ENCODE measurements at regions not wholly inside any gene's neighbourhood (a gene's known extent, or its start where the extent isn't known, plus 50 kb on each side); places are given as distances from the start of the nearest gene placed in this dataset.

DNA sequence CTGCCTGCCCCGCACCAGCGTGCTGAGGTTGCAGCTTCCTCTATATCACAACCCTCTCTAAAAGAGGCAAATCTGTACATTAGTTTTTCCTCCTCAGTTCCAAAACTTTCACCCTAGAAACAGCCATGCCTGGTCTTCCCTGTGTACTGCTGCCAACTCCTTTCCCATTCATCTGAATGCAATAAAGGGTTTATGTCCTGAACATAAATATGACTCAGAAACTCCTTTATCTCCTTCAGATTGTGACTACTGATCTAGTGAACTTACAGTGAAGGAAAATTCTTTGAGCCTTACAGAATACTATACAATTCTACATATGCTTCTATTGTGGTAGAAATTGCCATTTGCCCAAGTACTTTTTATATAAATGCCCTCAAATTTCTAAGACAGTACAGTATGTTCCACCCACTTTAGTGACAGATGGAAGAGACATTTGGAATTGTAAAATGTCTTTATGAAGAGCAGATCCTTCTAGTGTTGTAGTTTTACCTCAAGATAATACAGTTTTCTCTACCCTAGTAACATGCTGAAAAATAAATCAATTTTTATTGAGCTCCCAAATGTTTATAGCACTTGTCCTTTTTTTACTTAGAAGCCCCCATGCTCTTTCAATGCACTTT, 345.1 kb upstream of the SNX7 start:
- Histone ChIP-seq H3K36me3 (ENCODE audit: control insufficient read depth, insufficient read depth, low read length) (no peaks in the 10 kb centered on the region), H3K27me3 (ENCODE audit: control insufficient read depth, insufficient read depth, low read length) (no peaks in the 10 kb centered on the region), H3K4me3 (ENCODE audit: low read depth, low read length) (no peak overlapping the region), H3K27ac (ENCODE audit: low read depth, low read length) (no peak overlapping the region), H3K4me1 (ENCODE audit: control insufficient read depth, insufficient read depth, low read length) (no peaks in the 10 kb centered on the region), H3K9me3 (ENCODE audit: control insufficient read depth, insufficient read depth, low read depth, low read length) (no peaks in the 10 kb centered on the region; the same call in 1 of the 2 replicates), H3K9ac (ENCODE audit: low read length) (no peak overlapping the region)

DNA sequence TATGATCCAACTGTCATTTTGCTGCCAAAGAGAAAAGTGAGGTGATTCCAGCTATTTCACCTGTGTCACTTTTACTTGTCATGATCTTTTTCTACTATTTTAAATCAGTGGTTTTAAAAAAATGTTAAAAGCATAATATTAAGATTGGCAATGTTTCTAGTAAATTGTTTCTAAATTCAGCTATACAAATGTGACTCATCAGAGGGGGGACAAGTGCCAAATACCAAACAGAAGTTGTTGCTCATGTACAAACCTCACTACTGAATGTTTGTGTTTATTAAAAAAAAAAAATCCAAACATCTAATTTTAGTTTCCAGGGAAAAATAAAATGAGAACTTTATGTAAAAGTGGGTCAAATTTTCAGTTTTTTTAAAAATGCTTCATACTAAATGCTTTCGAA, 346.2 kb upstream of the SNX7 start:
- no peak overlapping the region for H3K4me3 ChIP-seq (ENCODE audit: low read depth, low read length)
- H3K9ac ChIP-seq (ENCODE audit: low read length): no peak overlapping the region
- H3K9me3 ChIP-seq (ENCODE audit: control insufficient read depth, insufficient read depth, low read depth, low read length): no peaks in the 10 kb centered on the region
- H3K27me3 ChIP-seq (ENCODE audit: control insufficient read depth, insufficient read depth, low read length): no peaks in the 10 kb centered on the region
- H3K36me3 ChIP-seq (ENCODE audit: control insufficient read depth, insufficient read depth, low read length): no peaks in the 10 kb centered on the region
- no peak overlapping the region for H3K27ac ChIP-seq (ENCODE audit: low read depth, low read length)
- H3K4me1 ChIP-seq (ENCODE audit: control insufficient read depth, insufficient read depth, low read length): no peaks in the 10 kb centered on the region

DNA sequence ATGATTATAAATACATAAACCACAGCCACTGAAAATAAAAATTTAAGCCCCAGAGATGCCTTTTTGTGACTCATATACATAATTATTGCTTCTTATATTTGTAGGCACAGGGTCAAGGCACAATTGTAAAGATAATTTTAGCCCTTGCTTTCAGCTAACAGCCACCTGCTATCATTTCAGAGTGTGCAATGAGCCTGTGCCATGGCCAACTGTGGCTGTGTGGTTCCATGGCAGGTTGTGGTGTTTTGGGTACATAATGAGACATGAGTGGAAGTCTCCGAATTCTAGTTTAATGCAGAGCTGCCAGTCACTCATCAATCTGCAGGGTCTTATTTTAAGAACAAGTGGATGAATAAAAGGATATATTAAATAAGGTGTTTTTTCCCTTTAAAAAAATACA, 346.9 kb upstream of the SNX7 start:
- H3K27ac ChIP-seq (ENCODE audit: low read depth, low read length): no peak overlapping the region
- no peak overlapping the region for H3K4me3 ChIP-seq (ENCODE audit: low read depth, low read length)
- H3K9ac ChIP-seq (ENCODE audit: low read length): no peak overlapping the region
- no peaks in the 10 kb centered on the region for H3K4me1 ChIP-seq (ENCODE audit: control insufficient read depth, insufficient read depth, low read length)
- H3K36me3 ChIP-seq (ENCODE audit: control insufficient read depth, insufficient read depth, low read length): no peaks in the 10 kb centered on the region
- H3K27me3 ChIP-seq (ENCODE audit: control insufficient read depth, insufficient read depth, low read length): no peaks in the 10 kb centered on the region
- H3K9me3 ChIP-seq (ENCODE audit: control insufficient read depth, insufficient read depth, low read depth, low read length): no peaks in the 10 kb centered on the region

DNA sequence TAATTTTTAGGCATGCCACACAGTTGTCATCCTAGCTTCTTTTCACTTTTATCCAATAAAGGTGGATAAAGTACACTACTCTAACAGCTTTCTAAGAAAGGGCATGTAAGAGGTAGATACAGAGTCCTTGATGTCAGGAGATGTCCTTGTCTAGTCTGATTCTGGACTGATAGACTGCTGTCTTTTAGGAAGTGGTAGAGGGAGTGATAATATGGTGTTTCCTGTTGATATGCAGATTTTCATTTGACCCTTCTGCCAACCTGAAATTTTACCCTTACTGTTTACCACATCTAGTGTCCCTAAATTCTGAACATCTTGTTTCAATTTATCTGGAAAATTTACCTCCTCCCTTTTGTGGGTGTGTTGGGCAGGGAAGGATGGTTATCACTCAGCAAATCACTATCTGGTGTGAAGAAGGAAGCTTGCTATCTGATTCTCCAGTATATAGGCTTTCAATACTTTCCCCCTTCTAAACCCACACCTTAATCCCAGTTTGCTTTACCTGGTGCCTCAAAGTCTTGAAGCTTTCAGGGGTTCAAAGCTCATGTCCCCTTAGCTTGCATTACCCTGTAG, 354.9 kb upstream of the SNX7 start:
- Histone ChIP-seq H3K27ac (ENCODE audit: low read depth, low read length) (no peak overlapping the region), H3K9ac (ENCODE audit: low read length) (no peak overlapping the region), H3K4me1 (ENCODE audit: control insufficient read depth, insufficient read depth, low read length) (no peaks in the 10 kb centered on the region), H3K36me3 (ENCODE audit: control insufficient read depth, insufficient read depth, low read length) (no peaks in the 10 kb centered on the region), H3K9me3 (ENCODE audit: control insufficient read depth, insufficient read depth, low read depth, low read length) (no peaks in the 10 kb centered on the region), H3K27me3 (ENCODE audit: control insufficient read depth, insufficient read depth, low read length) (no peaks in the 10 kb centered on the region), H3K4me3 (ENCODE audit: low read depth, low read length) (no peak overlapping the region)

DNA sequence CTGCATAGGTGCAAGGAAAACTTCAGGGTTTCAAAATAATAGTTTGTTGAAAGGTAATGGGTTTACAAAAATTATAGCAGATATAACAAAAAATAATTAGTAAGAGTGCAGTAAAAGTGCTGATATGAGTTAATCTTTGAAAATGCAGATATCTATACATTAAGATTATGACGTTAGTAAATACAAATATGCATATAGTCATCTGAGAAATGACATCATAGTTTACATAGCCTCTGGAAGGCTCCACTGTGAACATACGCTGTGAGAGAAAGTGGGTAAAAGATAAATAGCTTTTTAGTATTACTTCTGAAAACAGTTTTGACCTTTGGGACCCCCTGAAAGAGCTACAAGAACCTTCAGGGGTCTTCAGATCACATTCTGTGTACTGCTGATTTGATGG, 356.2 kb upstream of the SNX7 start:
- no peaks in the 10 kb centered on the region for H3K9me3 ChIP-seq (ENCODE audit: control insufficient read depth, insufficient read depth, low read depth, low read length)
- H3K27ac ChIP-seq (ENCODE audit: low read depth, low read length): no peak overlapping the region
- no peaks in the 10 kb centered on the region for H3K36me3 ChIP-seq (ENCODE audit: control insufficient read depth, insufficient read depth, low read length)
- no peaks in the 10 kb centered on the region for H3K27me3 ChIP-seq (ENCODE audit: control insufficient read depth, insufficient read depth, low read length)
- no peaks in the 10 kb centered on the region for H3K4me1 ChIP-seq (ENCODE audit: control insufficient read depth, insufficient read depth, low read length)
- no peak overlapping the region for H3K9ac ChIP-seq (ENCODE audit: low read length)
- no peak overlapping the region for H3K4me3 ChIP-seq (ENCODE audit: low read depth, low read length)

DNA sequence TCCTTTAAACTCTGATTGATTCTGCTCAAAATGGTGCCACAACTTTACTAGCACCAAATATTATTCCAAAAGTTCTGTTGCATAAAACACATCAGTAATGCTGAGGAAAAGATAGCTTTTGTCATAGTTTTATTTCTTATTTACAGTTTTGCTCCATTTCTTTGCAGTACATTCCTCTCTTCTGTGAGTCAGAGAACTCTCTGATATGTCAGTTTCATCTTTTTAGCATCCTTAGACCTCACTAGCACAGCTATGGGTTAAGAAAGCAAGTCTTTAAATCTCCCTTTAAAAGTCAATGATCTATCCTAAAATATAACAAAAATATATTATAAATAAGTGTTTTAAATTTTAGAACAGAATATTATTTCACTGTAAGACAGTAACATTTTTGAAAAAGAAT, 356.6 kb upstream of the SNX7 start:
- Histone ChIP-seq H3K4me3 (ENCODE audit: low read depth, low read length) (no peak overlapping the region), H3K27ac (ENCODE audit: low read depth, low read length) (no peak overlapping the region), H3K27me3 (ENCODE audit: control insufficient read depth, insufficient read depth, low read length) (no peaks in the 10 kb centered on the region), H3K9me3 (ENCODE audit: control insufficient read depth, insufficient read depth, low read depth, low read length) (no peaks in the 10 kb centered on the region), H3K36me3 (ENCODE audit: control insufficient read depth, insufficient read depth, low read length) (no peaks in the 10 kb centered on the region), H3K9ac (ENCODE audit: low read length) (no peak overlapping the region), H3K4me1 (ENCODE audit: control insufficient read depth, insufficient read depth, low read length) (no peaks in the 10 kb centered on the region)

DNA sequence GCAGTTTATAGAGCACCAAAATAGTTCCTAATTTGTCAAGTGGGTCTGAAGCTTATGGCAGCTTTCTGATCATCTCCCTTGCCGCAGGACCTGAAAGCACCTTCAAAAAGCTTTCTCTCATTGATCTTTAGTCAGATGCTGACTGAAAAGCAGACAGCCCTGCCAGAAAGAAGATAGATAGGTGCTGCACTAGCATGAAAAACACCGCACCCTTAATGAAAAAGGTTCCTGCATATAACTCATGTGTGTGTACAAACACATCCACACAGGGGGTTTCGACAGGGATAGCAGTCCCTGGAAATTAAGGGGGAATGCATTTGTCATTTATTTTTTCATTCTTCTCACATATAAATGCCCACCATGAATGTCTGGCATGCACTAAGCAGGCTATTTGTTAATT, 361.7 kb upstream of the SNX7 start:
- no peak overlapping the region for H3K27ac ChIP-seq (ENCODE audit: low read depth, low read length)
- no peak overlapping the region for H3K9ac ChIP-seq (ENCODE audit: low read length)
- H3K4me1 ChIP-seq (ENCODE audit: control insufficient read depth, insufficient read depth, low read length): no peaks in the 10 kb centered on the region
- H3K9me3 ChIP-seq (ENCODE audit: control insufficient read depth, insufficient read depth, low read depth, low read length): no peaks in the 10 kb centered on the region
- no peak overlapping the region for H3K4me3 ChIP-seq (ENCODE audit: low read depth, low read length)
- H3K27me3 ChIP-seq (ENCODE audit: control insufficient read depth, insufficient read depth, low read length): no peaks in the 10 kb centered on the region
- no peaks in the 10 kb centered on the region for H3K36me3 ChIP-seq (ENCODE audit: control insufficient read depth, insufficient read depth, low read length)

DNA sequence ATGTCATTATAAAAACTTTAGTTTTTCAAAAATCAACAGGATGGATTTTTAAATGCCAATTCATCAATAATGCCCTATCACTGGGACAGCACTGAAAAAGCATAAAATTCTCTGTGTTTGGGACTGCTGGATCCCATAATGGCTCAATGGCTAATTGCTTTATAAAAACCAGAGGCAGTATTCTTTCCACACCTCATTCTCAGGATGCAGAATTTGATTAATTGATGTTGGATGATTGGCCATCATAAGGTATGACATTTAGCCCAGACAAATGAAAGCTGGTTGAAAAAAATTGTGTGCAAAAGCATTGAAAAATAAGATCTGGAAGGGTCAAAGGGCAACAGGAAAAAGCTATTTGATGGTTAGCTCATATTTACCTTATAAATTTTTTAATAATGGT, 362.2 kb upstream of the SNX7 start:
- Histone ChIP-seq H3K36me3 (ENCODE audit: control insufficient read depth, insufficient read depth, low read length) (no peaks in the 10 kb centered on the region), H3K4me3 (ENCODE audit: low read depth, low read length) (no peak overlapping the region), H3K9ac (ENCODE audit: low read length) (no peak overlapping the region), H3K27me3 (ENCODE audit: control insufficient read depth, insufficient read depth, low read length) (no peaks in the 10 kb centered on the region), H3K27ac (ENCODE audit: low read depth, low read length) (no peak overlapping the region), H3K4me1 (ENCODE audit: control insufficient read depth, insufficient read depth, low read length) (no peaks in the 10 kb centered on the region), H3K9me3 (ENCODE audit: control insufficient read depth, insufficient read depth, low read depth, low read length) (no peaks in the 10 kb centered on the region)

DNA sequence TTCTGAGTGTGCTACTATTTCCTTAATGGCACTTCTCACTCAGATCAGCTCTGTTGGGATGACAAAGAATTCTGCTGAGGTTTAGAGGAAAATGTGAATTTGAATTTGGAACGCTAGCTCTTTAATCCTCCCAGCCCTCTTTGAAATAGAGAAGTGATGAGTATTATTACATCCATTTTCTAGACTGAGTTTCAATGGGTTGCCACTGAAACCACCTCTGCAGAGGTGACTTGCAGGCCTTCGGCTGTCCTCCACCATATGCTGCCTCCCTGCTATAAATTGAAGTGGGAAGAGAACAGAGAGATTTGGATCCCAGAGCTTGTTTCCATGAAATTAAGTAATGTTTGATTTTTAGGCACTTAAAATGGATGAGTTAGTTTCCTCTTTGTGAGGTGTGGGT, 363.2 kb upstream of the SNX7 start:
- no peak overlapping the region for H3K4me3 ChIP-seq (ENCODE audit: low read depth, low read length)
- H3K9me3 ChIP-seq (ENCODE audit: control insufficient read depth, insufficient read depth, low read depth, low read length): no peaks in the 10 kb centered on the region
- no peak overlapping the region for H3K27ac ChIP-seq (ENCODE audit: low read depth, low read length)
- no peaks in the 10 kb centered on the region for H3K4me1 ChIP-seq (ENCODE audit: control insufficient read depth, insufficient read depth, low read length)
- no peaks in the 10 kb centered on the region for H3K27me3 ChIP-seq (ENCODE audit: control insufficient read depth, insufficient read depth, low read length)
- no peaks in the 10 kb centered on the region for H3K36me3 ChIP-seq (ENCODE audit: control insufficient read depth, insufficient read depth, low read length)
- no peak overlapping the region for H3K9ac ChIP-seq (ENCODE audit: low read length)

DNA sequence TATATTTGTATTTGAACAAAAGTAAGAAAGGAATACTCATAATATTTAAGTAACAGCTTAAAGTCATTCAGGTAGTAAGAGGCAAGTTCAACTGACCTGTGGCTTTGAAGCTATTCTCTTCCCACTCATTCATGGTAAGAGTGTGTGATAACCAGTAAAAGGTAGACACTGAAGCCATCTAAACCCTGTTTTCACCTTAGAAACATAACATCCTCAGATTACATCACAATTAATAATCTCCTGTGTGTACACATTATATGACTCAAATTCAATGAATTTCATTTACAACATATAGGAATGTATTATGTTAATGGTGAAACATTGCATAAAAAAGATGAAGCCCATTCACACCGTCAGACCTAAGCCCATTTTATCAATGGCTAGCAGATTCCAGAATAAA, 364.8 kb upstream of the SNX7 start:
- Histone ChIP-seq H3K27ac (ENCODE audit: low read depth, low read length) (no peak overlapping the region), H3K27me3 (ENCODE audit: control insufficient read depth, insufficient read depth, low read length) (no peaks in the 10 kb centered on the region), H3K4me3 (ENCODE audit: low read depth, low read length) (no peak overlapping the region), H3K36me3 (ENCODE audit: control insufficient read depth, insufficient read depth, low read length) (no peaks in the 10 kb centered on the region), H3K9ac (ENCODE audit: low read length) (no peak overlapping the region), H3K9me3 (ENCODE audit: control insufficient read depth, insufficient read depth, low read depth, low read length) (no peaks in the 10 kb centered on the region), H3K4me1 (ENCODE audit: control insufficient read depth, insufficient read depth, low read length) (no peaks in the 10 kb centered on the region)

DNA sequence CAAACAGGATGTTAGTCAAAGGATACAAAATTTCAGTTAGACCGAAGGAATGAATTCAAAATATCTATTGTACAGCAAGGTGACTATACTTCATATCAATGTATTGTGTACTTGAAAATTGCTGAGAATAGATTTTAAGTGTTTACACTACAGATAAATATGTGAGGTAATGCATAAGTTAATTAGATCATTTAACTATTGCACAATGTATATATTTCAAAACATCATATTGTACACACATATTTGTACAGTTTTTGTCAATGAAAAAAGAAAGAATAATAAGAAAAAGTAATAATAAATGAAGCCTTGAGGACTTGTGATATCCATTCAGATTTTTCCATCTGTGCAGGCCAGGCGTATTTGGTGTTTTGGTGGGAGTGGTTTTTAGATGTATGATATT, 367.4 kb upstream of the SNX7 start:
- no peaks in the 10 kb centered on the region for H3K4me1 ChIP-seq (ENCODE audit: control insufficient read depth, insufficient read depth, low read length)
- no peaks in the 10 kb centered on the region for H3K9me3 ChIP-seq (ENCODE audit: control insufficient read depth, insufficient read depth, low read depth, low read length)
- no peak overlapping the region for H3K27ac ChIP-seq (ENCODE audit: low read depth, low read length)
- no peak overlapping the region for H3K4me3 ChIP-seq (ENCODE audit: low read depth, low read length)
- no peak overlapping the region for H3K9ac ChIP-seq (ENCODE audit: low read length)
- H3K27me3 ChIP-seq (ENCODE audit: control insufficient read depth, insufficient read depth, low read length): no peaks in the 10 kb centered on the region
- no peaks in the 10 kb centered on the region for H3K36me3 ChIP-seq (ENCODE audit: control insufficient read depth, insufficient read depth, low read length)

DNA sequence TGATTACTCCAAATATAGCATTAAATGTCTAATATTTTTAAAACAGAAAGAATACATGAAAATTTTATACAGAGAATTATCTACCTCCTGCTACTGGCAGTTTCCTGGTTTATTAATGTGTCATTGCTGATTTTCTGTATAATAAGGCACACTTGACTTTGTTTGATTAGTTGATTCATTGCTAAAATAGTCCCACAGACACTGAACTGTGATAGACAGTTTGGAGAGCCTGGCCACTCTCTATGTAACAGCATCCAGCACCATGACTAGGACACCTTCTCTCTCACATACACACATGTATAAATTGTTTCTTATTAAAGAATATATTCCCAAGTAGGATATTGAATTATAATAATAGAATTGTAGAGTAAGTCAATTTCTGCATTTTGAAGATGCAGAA, 368.5 kb upstream of the SNX7 start:
- Histone ChIP-seq H3K36me3 (ENCODE audit: control insufficient read depth, insufficient read depth, low read length) (no peaks in the 10 kb centered on the region), H3K9ac (ENCODE audit: low read length) (no peak overlapping the region), H3K27ac (ENCODE audit: low read depth, low read length) (no peak overlapping the region), H3K27me3 (ENCODE audit: control insufficient read depth, insufficient read depth, low read length) (no peaks in the 10 kb centered on the region), H3K4me3 (ENCODE audit: low read depth, low read length) (no peak overlapping the region), H3K4me1 (ENCODE audit: control insufficient read depth, insufficient read depth, low read length) (no peaks in the 10 kb centered on the region), H3K9me3 (ENCODE audit: control insufficient read depth, insufficient read depth, low read depth, low read length) (no peaks in the 10 kb centered on the region)
